Kidney (tissue), 13 donors: ENCODE measurements at regions not wholly inside any gene's neighbourhood (a gene's known extent, or its start where the extent isn't known, plus 50 kb on each side); places are given as distances from the start of the nearest gene placed in this dataset.
A peak's percentile ranks its signal among the peaks of the same experiment; 100 is the strongest.

Experiments
- DNase-seq, 5 donors: peaks; one replicate each; pipeline ENCODE4 v3.0.0-alpha.2; 2013 to 2020
- FAIRE-seq: peaks from 2 replicates; lab custom pipeline; 2012; peaks lifted over from hg19 to GRCh38; lab: Jason Lieb, UNC
- H3K27ac ChIP-seq, 2 donors: one replicate each; pipeline ENCODE4 v1.7.0; 2013; ENCODE audit warnings: low read depth in 2 of 2, low read length in 2 of 2, inconsistent platforms in 1 of 2
- H3K27me3 ChIP-seq: one replicate; pipeline ENCODE4 v1.7.1; 2013; ENCODE audit warnings: low read length, inconsistent platforms; ENCODE audit not compliant: control insufficient read depth, insufficient read depth
- H3K36me3 ChIP-seq, 3 donors: one replicate each; pipeline versions ENCODE4 v1.7.0 to v1.7.1; 2013; ENCODE audit warnings: low read length in 3 of 3, control low read depth in 1 of 3, inconsistent platforms in 1 of 3; ENCODE audit not compliant: insufficient read depth in 3 of 3, control insufficient read depth in 2 of 3
- H3K4me1 ChIP-seq, 3 donors: one replicate each; pipeline versions ENCODE4 v1.7.0 to v1.7.1; 2013; ENCODE audit warnings: low read length in 3 of 3, inconsistent platforms in 1 of 3, low read depth in 1 of 3; ENCODE audit not compliant: control insufficient read depth in 2 of 3, insufficient read depth in 2 of 3
- H3K4me3 ChIP-seq, 3 donors: one replicate each; pipeline versions ENCODE4 v1.7.0 to v1.8.1; 2013; ENCODE audit warnings: low read length in 3 of 3, control low read depth in 1 of 3, inconsistent platforms in 1 of 3
- H3K9ac ChIP-seq, 3 donors: one replicate each; pipeline versions ENCODE4 v1.7.0 to v1.7.1; 2013; ENCODE audit warnings: low read length in 3 of 3, control low read depth in 1 of 3, inconsistent platforms in 1 of 3
- H3K9me3 ChIP-seq, 3 donors: one replicate each; pipeline versions ENCODE4 v1.7.0 to v1.7.1; 2013; ENCODE audit warnings: low read length in 3 of 3, control low read depth in 1 of 3, inconsistent platforms in 1 of 3; ENCODE audit not compliant: control insufficient read depth in 2 of 3, insufficient read depth in 1 of 3
- CTCF ChIP-seq: IDR thresholded peaks from 3 replicates; pipeline ENCODE4 v1.5.1; 2012; ENCODE audit warnings: mild to moderate bottlenecking, moderate library complexity, borderline replicate concordance; ENCODE audit not compliant: insufficient read depth; ENCODE audit errors: extremely low read depth
- intact Hi-C: fragments of 100-400 bp; cut with DNase I; formaldehyde crosslinking; loops from one replicate; pipeline ENCODE4 v1.11.1; 2022
- donor health status: control.
- donor health status: control.
- donor health status: control.
- donor health status: control.
- donor health status: control.
- donor health status: DM: yes; HTN: yes; CAD: no.
- donor health status: Normal renal cell carcinoma (clear cell type).

GRCh38 chr9:68625559-68625958, 79.5 kb upstream of the PIP5K1B start:
- FAIRE-seq, result no peak
- peak in 4 of 5 donors; percentile 23 to 46 (median 40) for DNase-seq
- intact Hi-C loops, result no loop called here
- Histone ChIP-seq H3K27ac (no peak overlapping the region), H3K4me3 (no peak overlapping the region), H3K4me1 (no peaks in the 10 kb centered on the region), H3K9ac (no peak overlapping the region), H3K9me3 (no peaks in the 10 kb centered on the region), H3K27me3 (no peaks in the 10 kb centered on the region), H3K36me3 (no peaks in the 10 kb centered on the region)
- TF ChIP-seq CTCF, result no peak

- DNase-seq (no peak), FAIRE-seq (no peak)
- intact Hi-C loops, result no loop called here
- Histone ChIP-seq H3K4me3 (no peak overlapping the region), H3K9ac (no peak overlapping the region), H3K9me3 (no peaks in the 10 kb centered on the region), H3K4me1 (no peaks in the 10 kb centered on the region), H3K36me3 (no peaks in the 10 kb centered on the region), H3K27me3 (no peaks in the 10 kb centered on the region), H3K27ac (no peak overlapping the region)
- no peak for TF ChIP-seq CTCF
Observed at GRCh38 chr9:68626526-68626925, 78.5 kb upstream of the PIP5K1B start.

- H3K27me3 ChIP-seq, result no peaks in the 10 kb centered on the region
- intact Hi-C loops, result no loop called here
- H3K9me3 ChIP-seq, result no peaks in the 10 kb centered on the region
- no peaks in the 10 kb centered on the region for H3K36me3 ChIP-seq
- DNase-seq, result no peak
- no peak for FAIRE-seq
- H3K27ac ChIP-seq, result no peak overlapping the region
- TF ChIP-seq CTCF, result no peak
- no peak overlapping the region for H3K4me3 ChIP-seq
- no peak overlapping the region for H3K9ac ChIP-seq
- no peaks in the 10 kb centered on the region for H3K4me1 ChIP-seq
Observed at GRCh38 chr9:68627104-68627503, 77.9 kb upstream of the PIP5K1B start.

GRCh38 chr9:68627594-68627993, 77.4 kb upstream of the PIP5K1B start:
- FAIRE-seq (no peak), DNase-seq (no peak)
- Histone ChIP-seq H3K27me3 (no peaks in the 10 kb centered on the region), H3K4me3 (no peak overlapping the region), H3K9me3 (no peaks in the 10 kb centered on the region), H3K4me1 (no peaks in the 10 kb centered on the region), H3K9ac (no peak overlapping the region), H3K36me3 (no peaks in the 10 kb centered on the region), H3K27ac (no peak overlapping the region)
- no peak for TF ChIP-seq CTCF
- intact Hi-C loops, result no loop called here
